ENCODE measurements at regions not wholly inside any gene's neighbourhood (a gene's known extent, or its start where the extent isn't known, plus 50 kb on each side); places are given as distances from the start of the nearest gene placed in this dataset.

GRCh38 chr14:100983710-100984109, 80.2 kb upstream of the RTL1 start:
- no peak for TF ChIP-seq DR1 (CRISPR knock-in tag; IDR thresholded peaks at IDR 0.05)
- TF ChIP-seq CTCF (CRISPR knock-in tag; IDR thresholded peaks at IDR 0.05), result no peak
- TF ChIP-seq IKZF1 (IDR thresholded peaks at IDR 0.05), result no peak
- no peak for TF ChIP-seq SIX1 (CRISPR knock-in tag; IDR thresholded peaks at IDR 0.05; ENCODE audit: borderline replicate concordance)
- no peak for TF ChIP-seq TAF1 (CRISPR knock-in tag; IDR thresholded peaks at IDR 0.05)
- TF ChIP-seq NFATC3 (CRISPR knock-in tag; IDR thresholded peaks at IDR 0.05), result no peak
- TF ChIP-seq IRF1 (CRISPR knock-in tag; IDR thresholded peaks at IDR 0.05; ENCODE audit: low read depth), result no peak
- TF ChIP-seq ZNF101 (CRISPR knock-in tag; IDR thresholded peaks at IDR 0.05; ENCODE audit: borderline replicate concordance, low read depth), result no peak
- no peak for TF ChIP-seq POLR2A (IDR thresholded peaks at IDR 0.05; ENCODE audit: insufficient read depth in 1 of 2, low read depth in 2 of 2, low read length in 2 of 2)
- TF ChIP-seq SMC3 (IDR thresholded peaks at IDR 0.05; ENCODE audit: low read length), result no peak
- TF ChIP-seq DNMT1 (CRISPR knock-in tag; IDR thresholded peaks at IDR 0.05), result no peak
